ENCODE measurements at regions not wholly inside any gene's neighbourhood (a gene's known extent, or its start where the extent isn't known, plus 50 kb on each side); places are given as distances from the start of the nearest gene placed in this dataset.

GRCh38 chr5:142404046-142404477 lies 79.2 kb upstream of the SPRY4 start:
- TF ChIP-seq CTCF (IDR thresholded peaks at IDR 0.05) (no peak), POLR2AphosphoS5 (IDR thresholded peaks at IDR 0.05) (no peak)
